ENCODE measurements at regions not wholly inside any gene's neighbourhood (a gene's known extent, or its start where the extent isn't known, plus 50 kb on each side); places are given as distances from the start of the nearest gene placed in this dataset.

GRCh38 chr18:1994471-1994870 is 576.8 kb downstream of the METTL4 start:
- Histone ChIP-seq H4K20me1 (ENCODE audit: insufficient read depth) (no peaks in the 10 kb centered on the region), H3K79me2 (ENCODE audit: insufficient read depth) (no peaks in the 10 kb centered on the region), H3K27me3 (ENCODE audit: insufficient read depth) (no peaks in the 10 kb centered on the region; the same call in 1 of the 2 replicates), H3F3A (replicated peaks; ENCODE audit: insufficient read depth) (no peaks in the 10 kb centered on the region), H3K9ac (no peak overlapping the region), H3K4me3 (ENCODE audit: low read depth in 2 of 2, low read length in 1 of 2) (no peak overlapping the region), H2AFZ (ENCODE audit: low read depth) (no peak overlapping the region), H3K27ac (ENCODE audit: low read depth in 2 of 2, low read length in 1 of 2) (no peak overlapping the region), H3K4me1 (ENCODE audit: control insufficient read depth in 1 of 2, insufficient read depth in 2 of 2, low read depth in 1 of 2, low read length in 1 of 2) (no peaks in the 10 kb centered on the region), H3K36me3 (replicated peaks in 1 of 2; ENCODE audit: control insufficient read depth in 1 of 2, insufficient read depth in 2 of 2, low read length in 1 of 2) (no peaks in the 10 kb centered on the region), H3K9me2 (no peaks in the 10 kb centered on the region), H3K4me2 (no peak overlapping the region), H3K9me3 (no peaks in the 10 kb centered on the region)
- POLR2A ChIA-PET = no interaction called here
- DNase-seq = no peak
- no peak for TF ChIP-seq FOXM1 (IDR thresholded peaks at IDR 0.05; ENCODE audit: low read depth)
- no peak for TF ChIP-seq RCOR1 (IDR thresholded peaks at IDR 0.05; ENCODE audit: low read length)
- no peak for TF ChIP-seq SIN3A (IDR thresholded peaks at IDR 0.05; ENCODE audit: borderline replicate concordance, low read depth, low read length)
- CTCF ChIA-PET = no interaction called here
- 6% methylated on average over 2 of the region's 2 CpGs for WGBS (ENCODE audit: low lambda C conversion rate)

- Histone ChIP-seq H3K9me3 (no peaks in the 10 kb centered on the region), H3K27ac (ENCODE audit: low read depth in 2 of 2, low read length in 1 of 2) (no peak overlapping the region), H3F3A (replicated peaks; ENCODE audit: insufficient read depth) (no peaks in the 10 kb centered on the region), H3K79me2 (ENCODE audit: insufficient read depth) (no peaks in the 10 kb centered on the region), H4K20me1 (ENCODE audit: insufficient read depth) (no peaks in the 10 kb centered on the region), H3K9ac (no peak overlapping the region), H2AFZ (ENCODE audit: low read depth) (no peak overlapping the region), H3K4me2 (no peak overlapping the region), H3K4me1 (ENCODE audit: control insufficient read depth in 1 of 2, insufficient read depth in 2 of 2, low read depth in 1 of 2, low read length in 1 of 2) (no peaks in the 10 kb centered on the region), H3K36me3 (replicated peaks in 1 of 2; ENCODE audit: control insufficient read depth in 1 of 2, insufficient read depth in 2 of 2, low read length in 1 of 2) (no peaks in the 10 kb centered on the region), H3K27me3 (ENCODE audit: insufficient read depth) (no peaks in the 10 kb centered on the region; the same call in 1 of the 2 replicates), H3K4me3 (ENCODE audit: low read depth in 2 of 2, low read length in 1 of 2) (no peak overlapping the region), H3K9me2 (no peaks in the 10 kb centered on the region)
- WGBS (ENCODE audit: low lambda C conversion rate) = 13% methylated on average over 1 of the region's 1 CpG
- ChIA-PET CTCF (no interaction called here), POLR2A (no interaction called here)
- TF ChIP-seq USF2 (IDR thresholded peaks at IDR 0.05; ENCODE audit: borderline replicate concordance, low read depth, low read length) = no peak
- TF ChIP-seq MXI1 (IDR thresholded peaks at IDR 0.05; ENCODE audit: low read depth, low read length) = no peak
- TF ChIP-seq EP300 (IDR thresholded peaks at IDR 0.05; ENCODE audit: borderline replicate concordance in 1 of 2, low read depth in 1 of 2, low read length in 1 of 2) = no peak
- TF ChIP-seq USF1 (IDR thresholded peaks at IDR 0.05; ENCODE audit: borderline replicate concordance, low read depth) = no peak
- TF ChIP-seq EZH2phosphoT487 (IDR thresholded peaks at IDR 0.05; ENCODE audit: borderline replicate concordance, low read depth) = no peak
- no peak for TF ChIP-seq MAX (IDR thresholded peaks at IDR 0.05; ENCODE audit: low read depth)
- no peak for TF ChIP-seq CTCF (IDR thresholded peaks at IDR 0.05)
- DNase-seq = no peak
Observed at GRCh38 chr18:1995041-1995612, 576.2 kb downstream of the METTL4 start.

Data from SK-N-SH (cell line).